Prostate gland (tissue), 2 donors: ENCODE measurements at regions not wholly inside any gene's neighbourhood (a gene's known extent, or its start where the extent isn't known, plus 50 kb on each side); places are given as distances from the start of the nearest gene placed in this dataset.
"Not testable (repeated sequence)": the region's sequence is repeated elsewhere in the genome, so short reads cannot be mapped to it uniquely, and the experiment has no call there.

Experiments
- DNase-seq: peaks from one replicate; pipeline ENCODE4 v3.0.0-alpha.2; 2019; ENCODE audit warnings: low spot score
- H3K27ac ChIP-seq, 2 donors: fragments of 200-600 bp; sonication (generic); 2 replicates each; pipeline ENCODE4 v1.5.1; 2017 to 2019
- H3K27me3 ChIP-seq: fragments of 200-600 bp; sonication (generic); replicated peaks from 2 replicates; pipeline ENCODE4 v1.5.1; 2019; ENCODE audit not compliant: insufficient read depth
- H3K36me3 ChIP-seq, 2 donors: fragments of 200-600 bp; sonication (generic); 1 replicate in 1 of 2; 2 replicates in 1 of 2; pipeline versions ENCODE4 v1.5.1 to v1.8.1; 2017 to 2019
- H3K4me1 ChIP-seq: fragments of 200-600 bp; sonication (generic); replicated peaks from 2 replicates; pipeline ENCODE4 v1.5.1; 2019
- H3K4me3 ChIP-seq, 2 donors: fragments of 200-600 bp; sonication (generic); 2 replicates each; pipeline ENCODE4 v1.5.1; 2017 to 2019
- H3K9me3 ChIP-seq: fragments of 200-600 bp; sonication (generic); 2 replicates; pipeline ENCODE4 v1.5.1; 2017
- CTCF ChIP-seq, 4 experiments: fragments of 200-600 bp in 2 of 4; fragments of 450-650 bp in 2 of 4; sonication (generic) in 2 of 4; IDR thresholded peaks; 1 replicate in 3 of 4; 2 replicates in 1 of 4; pipeline ENCODE4 v1.5.1; 2016 to 2019; ENCODE audit warnings: antibody characterized with exemption in 4 of 4, mild to moderate bottlenecking in 2 of 4, moderate library complexity in 2 of 4
- POLR2A ChIP-seq: fragments of 450-650 bp; IDR thresholded peaks from one replicate; pipeline ENCODE4 v1.6.1; 2016; ENCODE audit warnings: antibody characterized with exemption, mild to moderate bottlenecking
- POLR2AphosphoS5 ChIP-seq: sonication (generic); formaldehyde crosslinking; IDR thresholded peaks from one replicate; pipeline ENCODE4 v1.6.1; 2017; ENCODE audit warnings: antibody characterized with exemption
- WGBS: methylation state at CpG from one replicate; pipeline ENCODE4 v1.1.5; 2018; 5-methylcytosine and 5-hydroxymethylcytosine counted together
- intact Hi-C: fragments of 100-400 bp; cut with DNase I; formaldehyde crosslinking; loops from one replicate; pipeline ENCODE4 v1.14.2; 2022

GRCh38 chr10:2881720-2882620, 185.4 kb upstream of the PFKP start:
- H3K9me3 ChIP-seq, result no peaks in the 10 kb centered on the region
- no peak for DNase-seq
- intact Hi-C loops, result no loop called here
- 50% methylated on average over 6 of the region's 6 CpGs for WGBS
- H3K4me1 ChIP-seq, result no peaks in the 10 kb centered on the region
- TF ChIP-seq POLR2AphosphoS5 (no peak), POLR2A (no peak), CTCF (IDR thresholded peaks at IDR 0.05) (no peak)
- H3K27ac ChIP-seq, result no peak overlapping the region
- no peaks in the 10 kb centered on the region for H3K36me3 ChIP-seq
- no peak overlapping the region for H3K4me3 ChIP-seq
- H3K27me3 ChIP-seq, result peaks cover 2% of the 10 kb centered on the region

GRCh38 chr10:2880050-2880449, 187.3 kb upstream of the PFKP start:
- H3K4me1 ChIP-seq, H3K27me3 ChIP-seq, H3K27ac ChIP-seq, DNase-seq, intact Hi-C loops, H3K4me3 ChIP-seq, H3K9me3 ChIP-seq, H3K36me3 ChIP-seq: not testable (repeated sequence)
- 99% methylated on average over 2 of the region's 2 CpGs for WGBS

- Histone ChIP-seq H3K9me3 (no peaks in the 10 kb centered on the region), H3K27me3 (no peaks in the 10 kb centered on the region), H3K4me3 (no peak overlapping the region), H3K4me1 (no peaks in the 10 kb centered on the region), H3K36me3 (no peaks in the 10 kb centered on the region), H3K27ac (no peak overlapping the region)
- no peak for TF ChIP-seq POLR2AphosphoS5
- no peak for TF ChIP-seq CTCF (IDR thresholded peaks at IDR 0.05)
- TF ChIP-seq POLR2A, result no peak
- no peak for DNase-seq
- intact Hi-C loops, result no loop called here
- WGBS, result 58% methylated on average over 8 of the region's 8 CpGs
Observed at GRCh38 chr10:2878818-2879217, 188.5 kb upstream of the PFKP start.

- Histone ChIP-seq H3K4me3 (no peak overlapping the region), H3K4me1 (no peaks in the 10 kb centered on the region), H3K27me3 (no peaks in the 10 kb centered on the region), H3K27ac (no peak overlapping the region), H3K9me3 (no peaks in the 10 kb centered on the region), H3K36me3 (no peaks in the 10 kb centered on the region)
- intact Hi-C loops, result no loop called here
- WGBS, result 87% methylated on average over 2 of the region's 2 CpGs
- TF ChIP-seq POLR2AphosphoS5, result no peak
- TF ChIP-seq CTCF (IDR thresholded peaks at IDR 0.05), result no peak
- TF ChIP-seq POLR2A, result no peak
- DNase-seq, result no peak
Observed at GRCh38 chr10:2876032-2876431, 191.3 kb upstream of the PFKP start.

- H3K36me3 ChIP-seq, result no peaks in the 10 kb centered on the region
- no peak for DNase-seq
- no peaks in the 10 kb centered on the region for H3K4me1 ChIP-seq
- no peaks in the 10 kb centered on the region for H3K9me3 ChIP-seq
- no peaks in the 10 kb centered on the region for H3K27me3 ChIP-seq
- intact Hi-C loops, result no loop called here
- H3K27ac ChIP-seq, result no peak overlapping the region
- H3K4me3 ChIP-seq, result no peak overlapping the region
- no peak for TF ChIP-seq POLR2A
- no peak for TF ChIP-seq POLR2AphosphoS5
- no peak for TF ChIP-seq CTCF (IDR thresholded peaks at IDR 0.05)
- 61% methylated on average over 6 of the region's 6 CpGs for WGBS
Observed at GRCh38 chr10:2874963-2875362, 192.4 kb upstream of the PFKP start.
